HL-60 (cell line): ENCODE measurements at regions not wholly inside any gene's neighbourhood (a gene's known extent, or its start where the extent isn't known, plus 50 kb on each side); places are given as distances from the start of the nearest gene placed in this dataset.
"Not testable (repeated sequence)": the region's sequence is repeated elsewhere in the genome, so short reads cannot be mapped to it uniquely, and the experiment has no call there.

Experiments
- DNase-seq, 2 experiments: peaks; one replicate each; pipeline ENCODE4 v3.0.0-alpha.2; 2010 to 2020; ENCODE audit warnings: low read depth in 1 of 2, low spot score in 1 of 2
- H3K27ac ChIP-seq: fragments of 250-450 bp; sonication (Bioruptor Pico); replicated peaks from 2 replicates; pipeline ENCODE4 v1.5.1; 2020; ENCODE audit warnings: mild to moderate bottlenecking, moderate library complexity
- H3K27me3 ChIP-seq: fragments of 250-450 bp; sonication (Bioruptor Pico); 2 replicates; pipeline ENCODE4 v1.5.1; 2021; ENCODE audit warnings: mild to moderate bottlenecking, moderate library complexity; ENCODE audit not compliant: insufficient read depth, poor library complexity, severe bottlenecking
- H3K4me3 ChIP-seq: replicated peaks from 2 replicates; pipeline ENCODE4 v1.5.1; 2011; ENCODE audit warnings: mild to moderate bottlenecking, control low read depth, low read length; ENCODE audit not compliant: insufficient read depth

GRCh38 chr1:143824266-143824665, 147.5 kb downstream of the FAM72C start:
- not testable (repeated sequence) for DNase-seq, H3K27me3 ChIP-seq, H3K27ac ChIP-seq, H3K4me3 ChIP-seq

GRCh38 chr1:143820058-143820457, 151.7 kb downstream of the FAM72C start:
- not testable (repeated sequence) for DNase-seq, H3K27me3 ChIP-seq, H3K4me3 ChIP-seq, H3K27ac ChIP-seq

GRCh38 chr1:143816369-143816768, 155.4 kb downstream of the FAM72C start:
- DNase-seq, H3K27ac ChIP-seq, H3K27me3 ChIP-seq, H3K4me3 ChIP-seq: not testable (repeated sequence)

- not testable (repeated sequence) for H3K4me3 ChIP-seq, H3K27ac ChIP-seq, DNase-seq, H3K27me3 ChIP-seq
Measured at GRCh38 chr1:143805374-143805773, 166.4 kb downstream of the FAM72C start.

- H3K27ac ChIP-seq, DNase-seq, H3K27me3 ChIP-seq: not testable (repeated sequence)
- H3K4me3 ChIP-seq = peak overlapping the region; percentile 8
Measured at GRCh38 chr1:143804707-143805356, 167.0 kb downstream of the FAM72C start.

GRCh38 chr1:143803927-143804411, 167.8 kb downstream of the FAM72C start:
- H3K4me3 ChIP-seq = peak overlapping the region; percentile 42
- not testable (repeated sequence) for H3K27ac ChIP-seq, H3K27me3 ChIP-seq
- DNase-seq = peak; percentile 4 to 21

GRCh38 chr1:143803095-143803494, 168.7 kb downstream of the FAM72C start:
- DNase-seq, H3K27ac ChIP-seq, H3K4me3 ChIP-seq, H3K27me3 ChIP-seq: not testable (repeated sequence)

- not testable (repeated sequence) for H3K27ac ChIP-seq, H3K27me3 ChIP-seq, H3K4me3 ChIP-seq, DNase-seq
Measured at GRCh38 chr1:143799568-143800187, 172.1 kb downstream of the FAM72C start.

GRCh38 chr1:143796369-143796768, 175.4 kb downstream of the FAM72C start:
- not testable (repeated sequence) for H3K27ac ChIP-seq, DNase-seq, H3K27me3 ChIP-seq, H3K4me3 ChIP-seq

- DNase-seq, H3K4me3 ChIP-seq: not testable (repeated sequence)
Measured at GRCh38 chr1:143792047-143792937, 179.5 kb downstream of the FAM72C start.

GRCh38 chr1:143786381-143786780, 185.4 kb downstream of the FAM72C start:
- not testable (repeated sequence) for H3K27me3 ChIP-seq, DNase-seq, H3K27ac ChIP-seq, H3K4me3 ChIP-seq

More at GRCh38 chr1:143792047-143792937, 179.5 kb downstream of the FAM72C start:
- not testable (repeated sequence) for H3K27me3 ChIP-seq, H3K27ac ChIP-seq

- H3K27me3 ChIP-seq, H3K27ac ChIP-seq, H3K4me3 ChIP-seq, DNase-seq: not testable (repeated sequence)
Measured at GRCh38 chr1:143785883-143786282, 185.9 kb downstream of the FAM72C start.

GRCh38 chr1:143784239-143784882, 187.4 kb downstream of the FAM72C start:
- not testable (repeated sequence) for DNase-seq, H3K27ac ChIP-seq, H3K27me3 ChIP-seq, H3K4me3 ChIP-seq

GRCh38 chr1:143778178-143778577, 193.6 kb downstream of the FAM72C start:
- DNase-seq, H3K27me3 ChIP-seq, H3K27ac ChIP-seq, H3K4me3 ChIP-seq: not testable (repeated sequence)
